Activated T-helper 2 cell treated with anti-CD3 and anti-CD28 coated beads, Interferon-gamma antibody, Interleukin-2, Interleukin-4, amounts not matched to agents 10 μg/mL and 5 μg/mL and 100 μg/mL, durations not matched to agents 14 hours and 24 hours and 36 hours (primary cell): ENCODE measurements at regions not wholly inside any gene's neighbourhood (a gene's known extent, or its start where the extent isn't known, plus 50 kb on each side); places are given as distances from the start of the nearest gene placed in this dataset.
A peak's percentile ranks its signal among the peaks of the same experiment; 100 is the strongest.

Experiments
- DNase-seq: peaks from one replicate; pipeline ENCODE4 v3.0.0; 2021; ENCODE audit warnings: low spot score
- H3K27ac Mint-ChIP-seq: one replicate; pipeline ENCODE4 v1.8.0; 2021; ENCODE audit warnings: mixed read lengths
- H3K27me3 Mint-ChIP-seq: one replicate; pipeline ENCODE4 v1.8.0; 2021; ENCODE audit warnings: low read depth, mixed read lengths
- H3K36me3 Mint-ChIP-seq: one replicate; pipeline ENCODE4 v1.8.0; 2021; ENCODE audit warnings: low read depth, mixed read lengths
- H3K4me1 Mint-ChIP-seq: one replicate; pipeline ENCODE4 v1.8.0; 2021; ENCODE audit warnings: low read depth, mixed read lengths
- H3K4me3 Mint-ChIP-seq: one replicate; pipeline ENCODE4 v1.8.0; 2021; ENCODE audit warnings: low read depth, mild to moderate bottlenecking, moderate library complexity, mixed read lengths
- H3K9me3 Mint-ChIP-seq: one replicate; pipeline ENCODE4 v1.8.0; 2021; ENCODE audit warnings: mixed read lengths
- intact Hi-C: fragments of 100-400 bp; cut with micrococcal nuclease; formaldehyde crosslinking; loops from one replicate; pipeline ENCODE4 v1.15.1; 2023

DNA sequence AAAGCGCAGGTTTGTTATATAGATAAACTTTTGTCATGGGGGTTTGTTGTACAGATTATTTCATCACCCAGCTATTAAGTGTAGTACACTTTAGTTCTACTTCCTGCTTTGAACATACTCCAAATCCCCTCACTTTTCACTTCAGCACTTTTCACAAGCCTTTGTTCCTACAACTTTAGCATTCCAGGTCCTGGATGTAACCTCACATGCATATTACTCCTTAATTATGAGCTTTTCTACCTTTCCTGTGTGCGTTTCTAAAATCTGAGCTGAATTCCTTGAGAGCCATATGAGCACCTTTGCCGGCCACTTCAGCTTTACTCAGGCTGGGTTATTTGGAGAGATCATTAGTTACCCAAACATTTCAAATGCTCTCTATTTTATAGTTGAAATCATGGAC is 179.2 kb upstream of the TNFAIP3 start:
- peaks cover 11% of the 10 kb centered on the region for H3K9me3 Mint-ChIP-seq
- peaks cover 26% of the 10 kb centered on the region for H3K4me1 Mint-ChIP-seq
- intact Hi-C loops = no loop called here
- DNase-seq = no peak
- peaks cover 2% of the 10 kb centered on the region for H3K27me3 Mint-ChIP-seq
- no peaks in the 10 kb centered on the region for H3K36me3 Mint-ChIP-seq
- H3K27ac Mint-ChIP-seq = no peak overlapping the region
- no peak overlapping the region for H3K4me3 Mint-ChIP-seq

DNA sequence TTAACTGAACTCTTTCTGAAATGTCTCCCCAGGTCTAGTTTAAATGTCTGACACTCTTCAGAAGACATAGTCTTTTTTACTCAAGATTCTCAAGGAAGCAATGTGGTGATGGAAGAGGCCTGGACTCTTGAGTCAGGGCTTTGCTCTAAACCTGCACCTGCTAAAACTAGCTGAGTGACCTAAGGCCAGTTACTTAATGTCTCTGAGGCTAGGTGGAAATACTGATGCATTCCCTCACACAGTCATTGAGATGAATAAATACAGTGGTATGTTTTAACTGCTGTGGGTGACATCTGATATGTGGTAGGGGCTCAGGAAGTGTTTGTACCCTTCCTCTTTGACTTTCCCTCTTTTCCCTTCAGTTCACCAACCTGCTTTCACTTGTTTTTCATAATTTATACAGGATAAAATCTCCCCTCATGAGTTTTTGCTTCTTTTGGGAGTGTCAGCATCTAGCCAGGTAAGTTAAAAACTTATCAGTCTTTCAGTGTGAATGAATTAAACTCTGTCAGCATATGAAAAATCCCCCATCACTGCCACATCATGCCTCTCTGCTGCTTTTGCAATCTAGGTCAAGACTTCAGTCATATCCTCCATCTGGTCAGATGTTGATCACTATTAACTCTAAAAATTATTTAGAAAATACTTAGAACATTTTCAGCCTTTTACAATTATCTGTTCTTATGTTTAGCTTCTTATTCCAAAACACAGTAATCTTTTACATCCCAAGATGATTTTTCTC is 178.7 kb upstream of the TNFAIP3 start:
- peaks cover 26% of the 10 kb centered on the region for H3K4me1 Mint-ChIP-seq
- H3K9me3 Mint-ChIP-seq = peaks cover 11% of the 10 kb centered on the region
- DNase-seq = no peak
- H3K4me3 Mint-ChIP-seq = no peak overlapping the region
- intact Hi-C loops = no loop called here
- H3K36me3 Mint-ChIP-seq = no peaks in the 10 kb centered on the region
- peaks cover 2% of the 10 kb centered on the region for H3K27me3 Mint-ChIP-seq
- H3K27ac Mint-ChIP-seq = no peak overlapping the region

DNA sequence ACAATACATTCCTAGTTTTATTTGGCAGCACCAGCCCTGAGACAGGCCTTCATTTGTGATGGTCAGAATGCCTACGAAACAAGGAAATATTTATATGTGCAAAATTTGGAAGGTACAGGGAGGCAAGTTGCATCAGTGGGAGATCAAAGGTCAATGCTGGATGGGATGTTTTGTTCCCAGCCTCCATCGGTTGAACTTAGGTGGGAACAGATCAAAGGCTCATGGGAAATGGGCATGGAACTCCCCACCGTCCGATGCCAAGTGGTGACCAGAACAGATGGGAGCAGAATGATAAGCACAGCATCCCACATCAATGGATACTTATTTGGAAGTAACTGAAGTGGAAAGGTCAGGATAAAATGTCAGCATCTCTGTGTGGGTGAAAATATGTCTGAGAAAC is 177.7 kb upstream of the TNFAIP3 start:
- Mint-ChIP-seq H3K4me3 (no peak overlapping the region), H3K4me1 (peaks cover 30% of the 10 kb centered on the region), H3K36me3 (no peaks in the 10 kb centered on the region), H3K27me3 (peaks cover 2% of the 10 kb centered on the region), H3K27ac (no peak overlapping the region), H3K9me3 (peaks cover 11% of the 10 kb centered on the region)
- intact Hi-C loops = no loop called here
- DNase-seq = no peak

DNA sequence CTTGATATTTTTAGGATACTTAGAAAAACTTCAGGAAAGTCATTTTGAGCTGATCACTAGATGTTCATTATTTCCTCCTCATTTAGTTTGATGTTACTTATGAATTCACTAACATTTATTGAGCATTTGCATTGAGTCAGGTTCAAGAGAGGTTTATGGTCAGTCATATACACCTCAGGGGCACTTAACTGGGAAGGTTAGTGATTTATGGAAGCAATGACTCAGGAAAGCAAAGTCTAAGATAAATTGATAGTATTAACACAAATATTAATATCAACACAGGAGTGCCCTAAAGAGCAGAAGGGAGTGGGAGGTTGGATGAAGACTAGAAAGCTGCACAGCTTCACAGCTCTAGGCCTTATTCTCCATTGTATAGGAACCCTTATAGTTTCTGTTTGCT is 177.0 kb upstream of the TNFAIP3 start:
- DNase-seq = no peak
- Mint-ChIP-seq H3K9me3 (peaks cover 11% of the 10 kb centered on the region), H3K27ac (no peak overlapping the region), H3K27me3 (peaks cover 2% of the 10 kb centered on the region), H3K36me3 (no peaks in the 10 kb centered on the region), H3K4me3 (no peak overlapping the region), H3K4me1 (peaks cover 24% of the 10 kb centered on the region)
- intact Hi-C loops = no loop called here

DNA sequence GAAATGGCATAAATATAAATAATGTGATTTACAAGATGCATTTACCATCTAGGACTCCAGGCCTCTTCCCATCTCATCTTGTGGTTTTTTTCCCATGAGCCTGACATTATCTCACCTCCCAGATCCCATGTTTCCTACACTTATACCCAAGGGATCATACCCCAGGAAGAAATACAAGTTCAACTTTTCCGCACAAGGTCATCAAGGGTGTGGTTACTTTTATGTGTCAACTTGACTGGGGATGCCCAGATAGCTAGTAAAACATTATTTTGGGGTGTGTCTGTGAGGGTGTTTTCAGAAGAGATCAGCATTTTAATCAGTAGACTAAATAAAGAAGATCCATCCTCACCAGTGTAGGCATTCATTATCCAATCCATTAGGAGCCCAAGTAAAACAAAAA is 176.3 kb upstream of the TNFAIP3 start:
- Mint-ChIP-seq H3K4me3 (no peak overlapping the region), H3K27ac (no peak overlapping the region), H3K9me3 (peaks cover 11% of the 10 kb centered on the region), H3K4me1 (peaks cover 22% of the 10 kb centered on the region), H3K36me3 (no peaks in the 10 kb centered on the region), H3K27me3 (peaks cover 2% of the 10 kb centered on the region)
- intact Hi-C loops = no loop called here
- no peak for DNase-seq

DNA sequence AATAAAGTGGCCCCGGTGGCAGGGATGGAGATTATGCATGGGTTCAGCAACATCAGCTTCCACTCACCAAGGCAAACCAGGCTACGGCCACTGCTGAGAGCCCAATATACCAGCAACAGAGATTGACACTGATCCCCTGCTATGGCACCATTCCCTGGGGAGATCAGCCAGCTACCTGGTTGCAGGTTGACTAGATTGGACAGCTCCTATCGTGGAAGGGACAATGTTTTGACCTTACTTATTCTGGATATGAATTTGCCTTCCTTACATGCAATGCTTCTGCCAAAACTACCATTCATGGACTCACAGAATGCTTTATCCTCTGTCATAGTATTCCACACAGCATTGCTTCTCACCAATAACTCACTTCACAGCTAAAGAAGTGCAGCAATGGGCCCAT is 174.8 kb upstream of the TNFAIP3 start:
- Mint-ChIP-seq H3K4me3 (no peak overlapping the region), H3K27me3 (no peaks in the 10 kb centered on the region), H3K36me3 (no peaks in the 10 kb centered on the region), H3K27ac (no peak overlapping the region), H3K9me3 (peaks cover 11% of the 10 kb centered on the region), H3K4me1 (peaks cover 24% of the 10 kb centered on the region)
- intact Hi-C loops = no loop called here
- no peak for DNase-seq

DNA sequence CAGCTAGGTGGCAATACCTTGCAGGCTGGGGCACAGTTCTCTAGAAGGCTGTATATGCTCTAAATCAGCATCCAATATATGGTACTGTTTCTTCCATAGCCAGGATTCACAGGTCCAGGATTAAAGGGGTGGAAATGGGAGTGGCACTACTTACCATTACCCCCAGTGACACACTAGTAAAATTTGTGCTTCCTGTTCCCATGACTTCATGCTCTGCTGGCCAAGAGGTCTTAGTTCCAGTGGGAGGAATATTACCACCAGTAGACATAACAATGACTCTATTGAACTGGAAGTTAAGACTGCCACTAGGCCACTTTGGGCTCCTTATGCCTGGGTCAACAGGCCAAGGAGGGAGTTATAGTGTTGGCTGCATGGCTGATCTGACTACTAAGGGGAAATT is 174.3 kb upstream of the TNFAIP3 start:
- Mint-ChIP-seq H3K27me3 (no peaks in the 10 kb centered on the region), H3K4me3 (no peak overlapping the region), H3K4me1 (peaks cover 22% of the 10 kb centered on the region), H3K36me3 (no peaks in the 10 kb centered on the region), H3K9me3 (peaks cover 11% of the 10 kb centered on the region), H3K27ac (no peak overlapping the region)
- no peak for DNase-seq
- intact Hi-C loops = no loop called here

DNA sequence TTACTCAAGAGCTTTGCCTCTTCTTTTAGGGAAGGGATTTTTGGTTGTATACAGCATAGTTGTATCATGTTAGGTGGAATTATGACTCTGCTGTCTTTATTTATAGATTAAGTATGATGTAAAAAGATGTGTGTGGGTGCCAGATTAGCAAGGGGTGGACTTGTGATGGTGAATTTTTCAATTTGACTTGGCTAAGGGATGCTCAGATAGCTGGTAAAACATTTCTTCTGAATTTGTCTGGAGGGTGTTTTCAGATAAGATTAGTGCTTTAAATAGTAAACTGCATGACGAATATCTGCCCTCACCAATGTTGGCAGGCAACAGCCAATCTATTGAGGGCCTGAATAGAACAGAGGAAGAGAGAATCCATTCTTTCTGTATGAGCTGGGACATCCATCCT is 173.3 kb upstream of the TNFAIP3 start:
- peaks cover 22% of the 10 kb centered on the region for H3K4me1 Mint-ChIP-seq
- H3K9me3 Mint-ChIP-seq = peaks cover 11% of the 10 kb centered on the region
- no peaks in the 10 kb centered on the region for H3K27me3 Mint-ChIP-seq
- DNase-seq = no peak
- peak overlapping the region; percentile 55 for H3K27ac Mint-ChIP-seq
- peaks cover 2% of the 10 kb centered on the region for H3K36me3 Mint-ChIP-seq
- intact Hi-C loops = no loop called here
- no peak overlapping the region for H3K4me3 Mint-ChIP-seq

DNA sequence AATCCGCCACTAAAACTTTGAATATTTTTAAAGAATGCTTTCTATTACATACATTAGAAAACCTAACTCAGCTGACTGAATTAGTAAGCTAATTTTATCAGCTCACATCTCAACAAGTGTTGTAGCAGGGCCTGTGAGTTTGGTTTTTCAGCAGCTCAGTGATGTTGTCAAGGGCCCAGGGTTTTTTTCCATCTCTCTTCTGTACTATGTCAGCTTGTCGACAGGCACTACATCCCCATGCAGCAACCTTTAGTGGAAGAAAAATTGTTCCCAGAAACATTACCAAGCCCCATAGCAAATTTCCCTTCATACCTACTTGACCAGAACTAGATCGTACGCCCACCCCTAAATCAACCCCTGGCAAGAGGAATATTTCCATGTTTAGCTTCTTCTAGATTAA is 170.3 kb upstream of the TNFAIP3 start:
- Mint-ChIP-seq H3K9me3 (peaks cover 1% of the 10 kb centered on the region), H3K36me3 (peaks cover 2% of the 10 kb centered on the region), H3K27me3 (no peaks in the 10 kb centered on the region), H3K4me1 (peaks cover 50% of the 10 kb centered on the region), H3K27ac (no peak overlapping the region), H3K4me3 (no peak overlapping the region)
- DNase-seq = no peak
- intact Hi-C loops = no loop called here

DNA sequence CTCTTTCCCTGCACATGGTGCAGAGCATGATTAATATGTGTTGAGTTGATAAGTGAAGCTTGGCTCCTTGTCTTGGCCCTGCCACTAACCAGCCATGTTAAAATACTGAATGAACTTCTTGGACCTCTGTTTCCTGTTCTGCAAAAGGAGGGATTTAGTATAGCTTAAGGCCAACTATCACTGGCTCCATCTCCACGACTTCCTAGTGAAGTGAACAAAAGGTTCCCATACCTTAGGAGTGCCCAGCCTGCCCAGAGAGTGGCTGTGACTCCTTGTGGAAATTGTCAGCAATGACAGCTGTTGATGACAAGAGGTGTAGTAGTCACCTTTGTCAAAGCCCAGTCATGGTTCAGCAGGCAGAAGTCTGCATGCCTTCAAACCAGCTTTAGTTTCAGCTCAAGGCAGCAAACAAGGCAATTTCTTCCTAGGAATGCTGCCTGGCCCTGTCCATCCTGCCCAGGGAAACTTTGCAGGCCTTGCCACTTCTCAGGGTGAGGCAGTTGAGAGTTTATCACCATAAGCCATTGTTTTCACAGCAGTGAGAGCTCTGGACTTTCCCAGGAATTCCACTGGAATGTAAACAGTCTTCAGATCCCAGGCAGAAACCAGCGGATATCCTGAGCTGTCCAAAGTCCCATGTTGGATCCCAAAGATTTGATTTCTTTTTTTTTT is 169.7 kb upstream of the TNFAIP3 start:
- Mint-ChIP-seq H3K9me3 (no peaks in the 10 kb centered on the region), H3K36me3 (peaks cover 2% of the 10 kb centered on the region), H3K27me3 (no peaks in the 10 kb centered on the region), H3K27ac (no peak overlapping the region), H3K4me1 (peaks cover 50% of the 10 kb centered on the region), H3K4me3 (no peak overlapping the region)
- intact Hi-C loops = no loop called here
- no peak for DNase-seq

DNA sequence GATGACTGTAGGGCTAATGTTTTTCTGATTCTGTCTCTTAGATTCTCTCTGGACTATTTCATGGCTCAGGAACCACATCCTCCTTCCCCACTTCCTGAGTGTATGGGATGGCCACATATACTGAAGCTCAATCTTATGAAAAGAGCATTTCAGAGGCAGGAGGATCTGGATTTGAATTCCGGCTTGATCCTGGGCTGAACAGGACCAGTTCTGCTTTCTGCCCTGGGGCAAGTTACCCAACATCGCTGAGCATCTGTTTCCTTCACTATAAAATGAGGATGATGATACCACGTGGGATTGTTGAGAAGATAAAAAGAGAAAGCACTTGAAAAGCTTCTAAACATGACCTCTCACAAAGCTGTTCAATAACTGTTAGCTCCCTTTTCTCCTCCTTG is 168.4 kb upstream of the TNFAIP3 start:
- H3K36me3 Mint-ChIP-seq = peaks cover 2% of the 10 kb centered on the region
- no peak for DNase-seq
- intact Hi-C loops = loop anchor here (1.0 to 2.0 kb wide), 4 partner anchors 10 to 270 kb away; no protein-coding TSS in a partner anchor
- peak overlapping the region; percentile 98 for H3K27ac Mint-ChIP-seq
- H3K4me3 Mint-ChIP-seq = peak overlapping the region; percentile 31
- no peaks in the 10 kb centered on the region for H3K9me3 Mint-ChIP-seq
- no peaks in the 10 kb centered on the region for H3K27me3 Mint-ChIP-seq
- peaks cover 57% of the 10 kb centered on the region for H3K4me1 Mint-ChIP-seq

DNA sequence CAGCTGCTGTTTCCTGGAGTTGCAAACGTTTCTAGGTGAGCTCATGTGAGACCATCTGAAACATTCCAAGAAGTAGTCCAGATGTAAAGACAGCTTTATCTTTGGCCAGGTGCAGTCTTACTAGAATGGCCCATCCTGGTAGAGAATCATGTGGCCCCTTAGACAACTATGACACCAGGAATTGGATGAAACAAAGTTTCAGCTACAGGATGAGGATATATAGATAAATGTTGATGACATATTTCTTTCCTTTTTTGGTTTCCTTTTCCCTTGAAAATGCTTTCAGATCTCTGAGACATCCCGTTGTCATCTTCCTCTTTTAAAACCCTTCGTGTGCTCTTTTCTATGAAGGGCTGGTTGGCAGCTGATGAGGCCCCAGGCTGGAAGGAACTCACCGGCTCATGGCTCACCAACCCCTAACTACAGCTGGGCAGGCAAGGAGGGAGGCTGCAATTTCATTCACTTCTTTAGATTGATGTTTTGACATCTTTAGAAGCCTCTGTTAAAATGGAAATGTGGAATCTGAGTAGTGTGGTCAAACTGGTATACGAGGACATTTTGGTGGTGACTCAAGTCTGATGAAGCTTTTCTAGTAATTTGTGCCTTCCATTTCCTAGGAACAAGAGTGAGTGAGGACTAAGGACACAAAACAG is 167.9 kb upstream of the TNFAIP3 start:
- Mint-ChIP-seq H3K9me3 (no peaks in the 10 kb centered on the region), H3K36me3 (peaks cover 2% of the 10 kb centered on the region), H3K4me3 (peak overlapping the region; percentile 64), H3K4me1 (peaks cover 52% of the 10 kb centered on the region), H3K27ac (peak overlapping the region; percentile 98), H3K27me3 (no peaks in the 10 kb centered on the region)
- intact Hi-C loops = loop anchor here (1.0 to 2.0 kb wide), 4 partner anchors 9 to 270 kb away; no protein-coding TSS in a partner anchor
- DNase-seq = no peak

DNA sequence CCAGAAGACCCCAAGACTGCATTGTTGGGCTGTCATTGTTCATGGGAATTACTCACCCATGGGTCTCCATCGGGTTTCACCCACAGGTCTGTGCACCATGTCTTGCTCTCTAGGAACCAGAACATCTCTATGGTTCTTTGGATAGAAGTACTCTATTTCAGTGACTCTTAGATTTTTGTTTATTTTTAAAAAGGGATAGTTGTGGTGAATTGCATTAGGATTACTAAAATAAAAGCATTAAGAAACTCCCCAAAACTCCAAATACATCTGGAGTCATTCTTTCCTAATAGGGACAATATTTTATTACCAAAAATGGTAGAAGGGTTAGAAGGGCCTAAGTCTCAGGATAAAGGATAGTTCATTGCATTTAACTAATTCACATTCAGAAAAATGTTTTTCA is 166.9 kb upstream of the TNFAIP3 start:
- H3K27ac Mint-ChIP-seq = peak overlapping the region; percentile 98
- no peaks in the 10 kb centered on the region for H3K9me3 Mint-ChIP-seq
- intact Hi-C loops = no loop called here
- H3K27me3 Mint-ChIP-seq = no peaks in the 10 kb centered on the region
- H3K36me3 Mint-ChIP-seq = peaks cover 2% of the 10 kb centered on the region
- no peak overlapping the region for H3K4me3 Mint-ChIP-seq
- no peak for DNase-seq
- H3K4me1 Mint-ChIP-seq = peaks cover 61% of the 10 kb centered on the region
